Prostate gland (tissue), 2 donors: ENCODE measurements at regions not wholly inside any gene's neighbourhood (a gene's known extent, or its start where the extent isn't known, plus 50 kb on each side); places are given as distances from the start of the nearest gene placed in this dataset.

Source experiments
- CTCF ChIP-seq, 4 experiments: fragments of 200-600 bp in 2 of 4; fragments of 450-650 bp in 2 of 4; sonication (generic) in 2 of 4; IDR thresholded peaks; 1 replicate in 3 of 4; 2 replicates in 1 of 4; pipeline ENCODE4 v1.5.1; 2016 to 2019; ENCODE audit warnings: antibody characterized with exemption in 4 of 4, mild to moderate bottlenecking in 2 of 4, moderate library complexity in 2 of 4
- POLR2A ChIP-seq: fragments of 450-650 bp; IDR thresholded peaks from one replicate; pipeline ENCODE4 v1.6.1; 2016; ENCODE audit warnings: antibody characterized with exemption, mild to moderate bottlenecking

DNA sequence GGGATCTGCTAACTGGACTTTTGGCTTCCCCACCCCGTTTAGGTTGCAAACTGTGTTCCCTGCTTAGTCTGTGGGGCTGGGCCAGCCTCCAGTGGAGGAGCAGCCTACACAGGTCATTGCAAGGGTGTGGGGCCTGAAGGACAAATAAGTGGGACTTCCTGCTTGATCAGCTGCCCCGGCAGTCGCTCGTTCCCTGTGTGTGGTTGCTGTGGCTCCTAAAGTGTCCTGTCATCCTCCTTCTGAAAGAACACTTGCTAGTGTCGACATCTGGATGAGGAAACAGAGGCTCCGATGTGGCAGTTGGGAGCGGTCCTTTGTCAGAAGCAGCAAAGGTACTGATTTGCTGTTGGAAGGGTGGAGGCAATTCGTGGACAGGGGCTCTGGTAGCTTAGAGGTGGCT lies 88.9 kb upstream of the TBCA start:
- TF ChIP-seq CTCF (IDR thresholded peaks at IDR 0.05) (no peak), POLR2A (no peak)
